ENCODE measurements at regions not wholly inside any gene's neighbourhood (a gene's known extent, or its start where the extent isn't known, plus 50 kb on each side); places are given as distances from the start of the nearest gene placed in this dataset.

DNA sequence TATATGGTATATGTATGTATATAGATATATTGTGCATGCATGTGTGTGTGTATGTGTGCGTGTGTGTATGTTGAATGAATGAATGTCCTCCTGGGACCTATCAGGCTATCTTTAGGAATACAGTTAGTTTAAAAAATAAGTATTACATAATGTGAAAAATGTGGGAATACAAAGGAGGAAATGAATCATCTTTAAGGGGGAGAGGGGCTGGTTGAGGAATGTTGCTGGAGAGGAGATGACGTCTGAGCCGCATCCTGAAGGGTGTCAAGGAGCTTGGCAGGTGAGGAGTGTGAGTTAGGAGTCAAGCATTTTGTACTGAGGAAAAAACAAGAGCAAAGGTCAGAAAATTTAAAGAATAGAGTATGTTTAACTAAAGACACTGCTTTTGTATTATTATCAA, 62.4 kb upstream of the NLK start:
- H3K4me3 Mint-ChIP-seq, result no peak overlapping the region

DNA sequence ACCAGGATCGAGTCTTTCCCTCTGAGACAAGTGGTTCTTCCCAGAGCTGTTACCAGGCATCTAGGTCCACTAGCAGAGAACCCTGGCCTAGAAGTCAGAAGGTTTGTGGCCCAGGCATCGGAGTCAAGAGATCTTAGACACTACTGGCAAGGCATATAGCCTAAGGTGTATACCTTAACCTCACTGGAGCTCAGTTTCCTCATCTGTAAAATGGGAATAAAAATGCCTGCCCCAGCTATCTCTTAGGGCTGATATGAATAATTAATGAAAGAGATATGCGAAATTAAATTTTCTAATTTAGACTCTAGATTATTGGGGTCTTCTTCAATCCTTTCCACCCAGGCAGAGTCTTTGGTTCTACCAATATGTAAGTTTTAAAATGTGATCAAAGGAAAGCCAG, 60.5 kb upstream of the NLK start:
- Mint-ChIP-seq H3K4me3 (no peak overlapping the region), H3K27me3 (ENCODE audit: low read depth in 3 of 3) (peaks cover 5 to 15% (median 11%) of the 10 kb centered on the region in 3 donors), H3K9me3 (peaks cover 0 to 8% (median 0%) of the 10 kb centered on the region in 7 donors), H3K4me1 (peaks cover 19% of the 10 kb centered on the region), H3K36me3 (no peaks in the 10 kb centered on the region), H3K27ac (no peak overlapping the region)
- 95% methylated on average over 2 of the region's 3 CpGs for WGBS (ENCODE audit: insufficient coverage)
- intact Hi-C loops (cut with micrococcal nuclease), result no loop called here
- no peak for DNase-seq
- Histone ChIP-seq H3K9me3 (replicated peaks in 1 of 2; ENCODE audit: control insufficient read depth in 1 of 2, insufficient read depth in 1 of 2, low read length in 2 of 2) (no peaks in the 10 kb centered on the region), H3K79me2 (ENCODE audit: insufficient read depth, low read length) (no peaks in the 10 kb centered on the region), H3K4me2 (replicated peaks; ENCODE audit: extremely low read depth, low read length, poor library complexity, severe bottlenecking) (no peak overlapping the region), H3K9ac (ENCODE audit: insufficient read depth, low read length, poor library complexity, severe bottlenecking) (no peak overlapping the region), H3K27ac (ENCODE audit: low read depth in 1 of 2, low read length in 2 of 2) (no peak overlapping the region), H3K4me1 (ENCODE audit: control insufficient read depth in 1 of 2, insufficient read depth in 2 of 2, low read length in 2 of 2) (peaks cover 6 to 7% of the 10 kb centered on the region in 2 donors), H2AFZ (ENCODE audit: insufficient read depth, low read depth, low read length, poor library complexity, severe bottlenecking) (no peak overlapping the region), H3K27me3 (ENCODE audit: control insufficient read depth in 2 of 2, insufficient read depth in 2 of 2, low read length in 2 of 2) (peaks cover 0 to 3% of the 10 kb centered on the region in 2 donors), H3K36me3 (replicated peaks in 1 of 2; ENCODE audit: control insufficient read depth in 1 of 2, insufficient read depth in 2 of 2, low read length in 2 of 2) (no peaks in the 10 kb centered on the region), H3K4me3 (replicated peaks in 1 of 3; ENCODE audit: low read depth in 2 of 3, low read length in 3 of 3) (no peak overlapping the region), H4K20me1 (ENCODE audit: insufficient read depth, low read length) (no peaks in the 10 kb centered on the region)
- TF ChIP-seq, protein P1, sequence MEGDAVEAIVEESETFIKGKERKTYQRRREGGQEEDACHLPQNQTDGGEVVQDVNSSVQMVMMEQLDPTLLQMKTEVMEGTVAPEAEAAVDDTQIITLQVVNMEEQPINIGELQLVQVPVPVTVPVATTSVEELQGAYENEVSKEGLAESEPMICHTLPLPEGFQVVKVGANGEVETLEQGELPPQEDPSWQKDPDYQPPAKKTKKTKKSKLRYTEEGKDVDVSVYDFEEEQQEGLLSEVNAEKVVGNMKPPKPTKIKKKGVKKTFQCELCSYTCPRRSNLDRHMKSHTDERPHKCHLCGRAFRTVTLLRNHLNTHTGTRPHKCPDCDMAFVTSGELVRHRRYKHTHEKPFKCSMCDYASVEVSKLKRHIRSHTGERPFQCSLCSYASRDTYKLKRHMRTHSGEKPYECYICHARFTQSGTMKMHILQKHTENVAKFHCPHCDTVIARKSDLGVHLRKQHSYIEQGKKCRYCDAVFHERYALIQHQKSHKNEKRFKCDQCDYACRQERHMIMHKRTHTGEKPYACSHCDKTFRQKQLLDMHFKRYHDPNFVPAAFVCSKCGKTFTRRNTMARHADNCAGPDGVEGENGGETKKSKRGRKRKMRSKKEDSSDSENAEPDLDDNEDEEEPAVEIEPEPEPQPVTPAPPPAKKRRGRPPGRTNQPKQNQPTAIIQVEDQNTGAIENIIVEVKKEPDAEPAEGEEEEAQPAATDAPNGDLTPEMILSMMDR (IDR thresholded peaks at IDR 0.05), result no peak

More for the DNA sequence above, 62.4 kb upstream of the NLK start:
- Mint-ChIP-seq H3K9me3 (peaks cover 0 to 8% (median 2%) of the 10 kb centered on the region in 7 donors), H3K27me3 (ENCODE audit: low read depth in 3 of 3) (peaks cover 5 to 11% (median 7%) of the 10 kb centered on the region in 3 donors), H3K4me1 (peaks cover 14% of the 10 kb centered on the region), H3K36me3 (no peaks in the 10 kb centered on the region), H3K27ac (peak overlapping the region in 1 of 7 donors; percentile 43)
- TF ChIP-seq, protein P1 (IDR thresholded peaks at IDR 0.05), result no peak
- intact Hi-C loops (cut with micrococcal nuclease), result no loop called here
- WGBS (ENCODE audit: insufficient coverage), result 74% methylated on average over 3 of the region's 3 CpGs
- Histone ChIP-seq H4K20me1 (ENCODE audit: insufficient read depth, low read length) (no peaks in the 10 kb centered on the region), H3K9ac (ENCODE audit: insufficient read depth, low read length, poor library complexity, severe bottlenecking) (no peak overlapping the region), H3K79me2 (ENCODE audit: insufficient read depth, low read length) (no peaks in the 10 kb centered on the region), H3K4me1 (ENCODE audit: control insufficient read depth in 1 of 2, insufficient read depth in 2 of 2, low read length in 2 of 2) (peaks cover 6 to 7% of the 10 kb centered on the region in 2 donors), H3K9me3 (replicated peaks in 1 of 2; ENCODE audit: control insufficient read depth in 1 of 2, insufficient read depth in 1 of 2, low read length in 2 of 2) (no peaks in the 10 kb centered on the region), H3K4me3 (replicated peaks in 1 of 3; ENCODE audit: low read depth in 2 of 3, low read length in 3 of 3) (no peak overlapping the region), H3K4me2 (replicated peaks; ENCODE audit: extremely low read depth, low read length, poor library complexity, severe bottlenecking) (no peak overlapping the region), H3K27me3 (ENCODE audit: control insufficient read depth in 2 of 2, insufficient read depth in 2 of 2, low read length in 2 of 2) (no peaks in the 10 kb centered on the region), H3K27ac (ENCODE audit: low read depth in 1 of 2, low read length in 2 of 2) (no peak overlapping the region), H2AFZ (ENCODE audit: insufficient read depth, low read depth, low read length, poor library complexity, severe bottlenecking) (no peak overlapping the region), H3K36me3 (replicated peaks in 1 of 2; ENCODE audit: control insufficient read depth in 1 of 2, insufficient read depth in 2 of 2, low read length in 2 of 2) (no peaks in the 10 kb centered on the region)
- no peak for DNase-seq

Measured in CD14-positive monocyte (primary cell).